Mucosa of descending colon (tissue), 3 donors: ENCODE measurements at regions not wholly inside any gene's neighbourhood (a gene's known extent, or its start where the extent isn't known, plus 50 kb on each side); places are given as distances from the start of the nearest gene placed in this dataset.

Experiments
- ATAC-seq: fragments of 200-7000 bp; cut with Tn5 transposase; one replicate; pipeline ENCODE4 v1.9.1; 2020; ENCODE audit warnings: mild to moderate bottlenecking, moderate library complexity
- DNase-seq, 3 donors: peaks; one replicate each; pipeline ENCODE4 v3.0.0-alpha.2; 2020
- H3K36me3 ChIP-seq: fragments of 200-600 bp; one replicate; pipeline ENCODE4 v1.8.0; 2021; ENCODE audit warnings: low read depth, mild to moderate bottlenecking
- H3K4me1 ChIP-seq: fragments of 200-600 bp; one replicate; pipeline ENCODE4 v1.8.0; 2021; ENCODE audit warnings: low read depth, mild to moderate bottlenecking
- H3K4me3 ChIP-seq: fragments of 200-600 bp; one replicate; pipeline ENCODE4 v1.8.0; 2021; ENCODE audit warnings: mild to moderate bottlenecking
- H3K9me3 ChIP-seq: fragments of 200-600 bp; one replicate; pipeline ENCODE4 v1.8.0; 2021; ENCODE audit warnings: mild to moderate bottlenecking
- intact Hi-C, 2 donors: fragments of 100-400 bp; cut with DNase I in 1 of 2; cut with micrococcal nuclease in 1 of 2; formaldehyde crosslinking; loops; one replicate each; pipeline versions ENCODE4 v1.11.0 to v1.11.1; 2022; cut with DNase I, micrococcal nuclease
- TF ChIP-seq, protein P1 (sequence below): fragments of 200-600 bp; IDR thresholded peaks from one replicate; pipeline ENCODE4 v1.8.0; 2022; ENCODE audit warnings: antibody characterized with exemption, mild to moderate bottlenecking
- donor health status: DM: no; HTN: no; CAD: no; lungs with moderate emphysema.
- donor health status: DM: no; HTN: no; CAD: no.
- donor health status: DM: no; HTN: yes; CAD: no.

DNA sequence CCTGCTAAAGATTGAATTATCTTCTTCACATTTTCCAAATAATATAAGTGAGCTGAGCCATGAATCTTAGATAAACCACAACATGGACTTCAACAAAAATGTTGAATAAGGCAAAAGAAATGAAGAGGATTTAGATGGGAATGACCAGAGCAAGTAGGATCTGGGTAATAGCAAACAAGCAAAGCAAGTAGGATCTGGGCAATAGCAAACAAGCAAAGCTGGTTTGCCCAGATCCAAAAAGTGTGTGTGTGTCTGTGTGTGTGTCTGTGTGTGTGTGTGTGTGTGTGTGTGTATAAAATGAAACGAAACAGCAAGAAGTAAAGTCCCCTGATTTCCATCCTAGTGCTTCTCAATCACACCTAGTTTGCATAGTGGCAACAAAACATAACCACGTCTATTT is 549.1 kb downstream of the RERGL start:
- no peak overlapping the region for H3K4me3 ChIP-seq
- DNase-seq (no peak), ATAC-seq (no peak)
- no peaks in the 10 kb centered on the region for H3K36me3 ChIP-seq
- H3K9me3 ChIP-seq = peaks cover 18% of the 10 kb centered on the region
- TF ChIP-seq, protein P1, sequence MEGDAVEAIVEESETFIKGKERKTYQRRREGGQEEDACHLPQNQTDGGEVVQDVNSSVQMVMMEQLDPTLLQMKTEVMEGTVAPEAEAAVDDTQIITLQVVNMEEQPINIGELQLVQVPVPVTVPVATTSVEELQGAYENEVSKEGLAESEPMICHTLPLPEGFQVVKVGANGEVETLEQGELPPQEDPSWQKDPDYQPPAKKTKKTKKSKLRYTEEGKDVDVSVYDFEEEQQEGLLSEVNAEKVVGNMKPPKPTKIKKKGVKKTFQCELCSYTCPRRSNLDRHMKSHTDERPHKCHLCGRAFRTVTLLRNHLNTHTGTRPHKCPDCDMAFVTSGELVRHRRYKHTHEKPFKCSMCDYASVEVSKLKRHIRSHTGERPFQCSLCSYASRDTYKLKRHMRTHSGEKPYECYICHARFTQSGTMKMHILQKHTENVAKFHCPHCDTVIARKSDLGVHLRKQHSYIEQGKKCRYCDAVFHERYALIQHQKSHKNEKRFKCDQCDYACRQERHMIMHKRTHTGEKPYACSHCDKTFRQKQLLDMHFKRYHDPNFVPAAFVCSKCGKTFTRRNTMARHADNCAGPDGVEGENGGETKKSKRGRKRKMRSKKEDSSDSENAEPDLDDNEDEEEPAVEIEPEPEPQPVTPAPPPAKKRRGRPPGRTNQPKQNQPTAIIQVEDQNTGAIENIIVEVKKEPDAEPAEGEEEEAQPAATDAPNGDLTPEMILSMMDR = no peak
- H3K4me1 ChIP-seq = no peaks in the 10 kb centered on the region
- intact Hi-C loops = no loop called here

DNA sequence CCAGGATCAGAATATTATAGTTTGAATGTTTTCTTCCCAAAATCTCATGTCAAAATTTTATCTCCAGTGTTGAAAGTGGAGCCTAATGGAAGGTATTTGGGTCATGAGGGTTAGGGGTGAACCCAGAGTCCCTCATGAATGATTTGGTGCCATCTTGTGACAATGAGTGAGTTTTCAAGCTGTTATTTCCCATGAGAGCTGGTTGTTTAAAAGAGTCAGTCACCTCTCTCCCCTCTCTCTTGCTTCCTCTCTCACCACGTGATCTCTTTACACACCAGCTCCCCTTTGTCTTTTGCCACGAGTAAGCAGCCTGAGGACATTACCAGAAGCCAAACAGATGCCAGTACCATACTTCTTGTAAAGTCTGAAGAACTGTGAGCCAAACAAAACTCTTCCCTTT is 561.6 kb downstream of the RERGL start:
- TF ChIP-seq, protein P1 = no peak
- DNase-seq (no peak), ATAC-seq (no peak)
- no peaks in the 10 kb centered on the region for H3K36me3 ChIP-seq
- no peak overlapping the region for H3K4me3 ChIP-seq
- intact Hi-C loops = no loop called here
- H3K4me1 ChIP-seq = no peaks in the 10 kb centered on the region
- H3K9me3 ChIP-seq = peaks cover 2% of the 10 kb centered on the region

GRCh38 chr12:17527021-17527420 is 563.0 kb downstream of the RERGL start:
- intact Hi-C loops = no loop called here
- no peak overlapping the region for H3K4me3 ChIP-seq
- no peaks in the 10 kb centered on the region for H3K4me1 ChIP-seq
- ATAC-seq = no peak
- TF ChIP-seq, protein P1 = no peak
- no peaks in the 10 kb centered on the region for H3K36me3 ChIP-seq
- DNase-seq = no peak
- peaks cover 2% of the 10 kb centered on the region for H3K9me3 ChIP-seq

DNA sequence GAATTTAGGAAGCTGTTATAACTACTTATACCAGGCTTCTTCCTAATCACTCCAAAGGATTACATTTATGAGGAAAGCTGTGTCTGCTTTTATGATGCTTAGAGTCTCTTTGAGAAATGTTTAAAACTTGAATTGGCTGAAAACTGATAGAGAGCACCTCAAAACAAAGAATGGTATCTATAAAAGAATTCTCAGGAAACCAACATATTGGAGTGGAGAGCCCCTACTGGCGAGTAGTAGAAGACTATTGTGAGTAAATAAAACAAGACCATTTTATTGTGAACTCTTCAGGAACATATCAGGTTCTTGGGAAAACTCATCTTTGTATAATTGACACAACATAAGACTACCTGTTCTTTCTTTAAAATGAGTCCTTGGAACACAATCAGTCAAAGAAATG is 578.6 kb downstream of the RERGL start:
- TF ChIP-seq, protein P1 = no peak
- no peak overlapping the region for H3K4me3 ChIP-seq
- H3K9me3 ChIP-seq = no peaks in the 10 kb centered on the region
- DNase-seq (no peak), ATAC-seq (no peak)
- intact Hi-C loops = no loop called here
- H3K4me1 ChIP-seq = no peaks in the 10 kb centered on the region
- H3K36me3 ChIP-seq = no peaks in the 10 kb centered on the region

GRCh38 chr12:17507336-17507735 is 582.7 kb downstream of the RERGL start:
- no peaks in the 10 kb centered on the region for H3K9me3 ChIP-seq
- no peak overlapping the region for H3K4me3 ChIP-seq
- H3K4me1 ChIP-seq = no peaks in the 10 kb centered on the region
- ATAC-seq (no peak), DNase-seq (no peak)
- TF ChIP-seq, protein P1 = no peak
- H3K36me3 ChIP-seq = no peaks in the 10 kb centered on the region
- intact Hi-C loops = no loop called here

DNA sequence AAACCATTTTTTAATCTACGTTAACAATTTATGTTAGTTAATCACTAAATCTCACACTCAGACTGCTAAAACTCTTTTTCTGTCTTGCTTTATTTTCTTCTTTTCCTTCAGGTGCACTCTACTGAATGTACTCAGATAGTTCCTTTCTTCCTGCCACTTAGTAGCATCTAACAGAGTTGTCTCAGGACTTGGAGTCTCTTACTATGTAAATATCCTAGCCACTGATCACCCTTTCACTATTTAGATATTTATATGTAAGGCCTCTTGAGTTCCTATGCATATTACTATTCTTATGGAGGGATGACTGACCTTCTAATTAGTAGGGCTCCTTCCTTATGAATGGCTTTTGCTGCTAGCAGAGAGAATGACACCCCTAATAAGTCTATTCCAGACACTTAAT is 586.3 kb downstream of the RERGL start:
- ATAC-seq (no peak), DNase-seq (no peak)
- no peaks in the 10 kb centered on the region for H3K9me3 ChIP-seq
- H3K4me3 ChIP-seq = no peak overlapping the region
- intact Hi-C loops = no loop called here
- no peaks in the 10 kb centered on the region for H3K4me1 ChIP-seq
- TF ChIP-seq, protein P1 = no peak
- no peaks in the 10 kb centered on the region for H3K36me3 ChIP-seq
